Activated CD8-positive, alpha-beta T cell treated with anti-CD3 and anti-CD28 coated beads for 36 hours (primary cell): ENCODE measurements at regions not wholly inside any gene's neighbourhood (a gene's known extent, or its start where the extent isn't known, plus 50 kb on each side); places are given as distances from the start of the nearest gene placed in this dataset.
A peak's percentile ranks its signal among the peaks of the same experiment; 100 is the strongest.

Experiments
- ATAC-seq: fragments of 200-7000 bp; cut with Tn5 transposase; one replicate; pipeline ENCODE4 v1.10.0; 2021; ENCODE audit warnings: mild to moderate bottlenecking, moderate library complexity
- CTCF ChIA-PET: fragments of 350-600 bp; sonication (Branson Sonifier 250); formaldehyde crosslinking; loops from one replicate; lab custom pipeline; 2021; ENCODE audit warnings: antibody characterized with exemption; lab: Charles Lee
- POLR2A ChIA-PET: fragments of 350-600 bp; sonication (Branson Sonifier 250); formaldehyde crosslinking; loops from one replicate; lab custom pipeline; 2021; ENCODE audit warnings: antibody characterized with exemption; lab: Charles Lee
- DNase-seq: peaks from one replicate; pipeline ENCODE4 v3.0.0-alpha.2; 2020
- H3K27ac Mint-ChIP-seq: one replicate; pipeline ENCODE4 v1.8.0; 2021; ENCODE audit warnings: mild to moderate bottlenecking, mixed read lengths
- H3K27me3 Mint-ChIP-seq: one replicate; pipeline ENCODE4 v1.8.0; 2021; ENCODE audit warnings: mixed read lengths
- H3K36me3 Mint-ChIP-seq: one replicate; pipeline ENCODE4 v1.8.0; 2021; ENCODE audit warnings: low read depth, mixed read lengths
- H3K4me1 Mint-ChIP-seq: one replicate; pipeline ENCODE4 v1.8.0; 2021; ENCODE audit warnings: low read depth, mixed read lengths
- H3K4me3 Mint-ChIP-seq: one replicate; pipeline ENCODE4 v1.8.0; 2021; ENCODE audit warnings: mild to moderate bottlenecking, moderate library complexity, mixed read lengths
- H3K9me3 Mint-ChIP-seq: one replicate; pipeline ENCODE4 v1.8.0; 2021; ENCODE audit warnings: mixed read lengths
- CTCF ChIP-seq: fragments of 200-600 bp; IDR thresholded peaks from one replicate; pipeline ENCODE4 v1.8.0; 2022; ENCODE audit warnings: antibody characterized with exemption, mild to moderate bottlenecking
- intact Hi-C: fragments of 100-400 bp; cut with micrococcal nuclease; formaldehyde crosslinking; loops from one replicate; pipeline ENCODE4 v1.10.0; 2022

GRCh38 chr7:85974176-85974575 lies 669.5 kb upstream of the GRM3 start:
- intact Hi-C loops = no loop called here
- CTCF ChIA-PET = no interaction called here
- ATAC-seq = no peak
- no peak overlapping the region for H3K27ac Mint-ChIP-seq
- H3K4me3 Mint-ChIP-seq = no peak overlapping the region
- H3K4me1 Mint-ChIP-seq = no peaks in the 10 kb centered on the region
- H3K27me3 Mint-ChIP-seq = no peaks in the 10 kb centered on the region
- TF ChIP-seq CTCF = no peak
- POLR2A ChIA-PET = no interaction called here
- H3K9me3 Mint-ChIP-seq = peaks cover 4% of the 10 kb centered on the region
- no peaks in the 10 kb centered on the region for H3K36me3 Mint-ChIP-seq
- no peak for DNase-seq

GRCh38 chr7:85972504-85973141 lies 671.1 kb upstream of the GRM3 start:
- Mint-ChIP-seq H3K27me3 (no peaks in the 10 kb centered on the region), H3K9me3 (no peaks in the 10 kb centered on the region), H3K27ac (no peak overlapping the region), H3K36me3 (no peaks in the 10 kb centered on the region), H3K4me3 (no peak overlapping the region), H3K4me1 (no peaks in the 10 kb centered on the region)
- no peak for TF ChIP-seq CTCF
- ChIA-PET CTCF (no interaction called here), POLR2A (no interaction called here)
- ATAC-seq (no peak), DNase-seq (peak; percentile 1)
- intact Hi-C loops = no loop called here

GRCh38 chr7:85954961-85955360 lies 688.7 kb upstream of the GRM3 start:
- DNase-seq (no peak), ATAC-seq (no peak)
- CTCF ChIA-PET = interaction anchor here (1.8 kb wide), 1 partner anchor 17 kb away, joined by 4 read pairs; no protein-coding TSS in a partner anchor
- H3K27me3 Mint-ChIP-seq = no peaks in the 10 kb centered on the region
- no peaks in the 10 kb centered on the region for H3K4me1 Mint-ChIP-seq
- intact Hi-C loops = no loop called here
- TF ChIP-seq CTCF = no peak
- no peak overlapping the region for H3K27ac Mint-ChIP-seq
- H3K4me3 Mint-ChIP-seq = no peak overlapping the region
- POLR2A ChIA-PET = no interaction called here
- H3K9me3 Mint-ChIP-seq = peaks cover 8% of the 10 kb centered on the region
- H3K36me3 Mint-ChIP-seq = no peaks in the 10 kb centered on the region

- Mint-ChIP-seq H3K27me3 (no peaks in the 10 kb centered on the region), H3K36me3 (no peaks in the 10 kb centered on the region), H3K4me1 (no peaks in the 10 kb centered on the region), H3K9me3 (peaks cover 13% of the 10 kb centered on the region), H3K4me3 (no peak overlapping the region), H3K27ac (no peak overlapping the region)
- ATAC-seq (no peak), DNase-seq (no peak)
- intact Hi-C loops = no loop called here
- POLR2A ChIA-PET = no interaction called here
- TF ChIP-seq CTCF = no peak
- CTCF ChIA-PET = no interaction called here
Measured at GRCh38 chr7:85950871-85951270, 692.8 kb upstream of the GRM3 start.

- ChIA-PET CTCF (no interaction called here), POLR2A (no interaction called here)
- Mint-ChIP-seq H3K36me3 (no peaks in the 10 kb centered on the region), H3K4me3 (no peak overlapping the region), H3K9me3 (peaks cover 13% of the 10 kb centered on the region), H3K27ac (no peak overlapping the region), H3K4me1 (no peaks in the 10 kb centered on the region), H3K27me3 (no peaks in the 10 kb centered on the region)
- ATAC-seq = no peak
- DNase-seq = no peak
- intact Hi-C loops = no loop called here
- no peak for TF ChIP-seq CTCF
Measured at GRCh38 chr7:85950418-85950817, 693.3 kb upstream of the GRM3 start.
